ENCODE measurements at regions not wholly inside any gene's neighbourhood (a gene's known extent, or its start where the extent isn't known, plus 50 kb on each side); places are given as distances from the start of the nearest gene placed in this dataset.

DNA sequence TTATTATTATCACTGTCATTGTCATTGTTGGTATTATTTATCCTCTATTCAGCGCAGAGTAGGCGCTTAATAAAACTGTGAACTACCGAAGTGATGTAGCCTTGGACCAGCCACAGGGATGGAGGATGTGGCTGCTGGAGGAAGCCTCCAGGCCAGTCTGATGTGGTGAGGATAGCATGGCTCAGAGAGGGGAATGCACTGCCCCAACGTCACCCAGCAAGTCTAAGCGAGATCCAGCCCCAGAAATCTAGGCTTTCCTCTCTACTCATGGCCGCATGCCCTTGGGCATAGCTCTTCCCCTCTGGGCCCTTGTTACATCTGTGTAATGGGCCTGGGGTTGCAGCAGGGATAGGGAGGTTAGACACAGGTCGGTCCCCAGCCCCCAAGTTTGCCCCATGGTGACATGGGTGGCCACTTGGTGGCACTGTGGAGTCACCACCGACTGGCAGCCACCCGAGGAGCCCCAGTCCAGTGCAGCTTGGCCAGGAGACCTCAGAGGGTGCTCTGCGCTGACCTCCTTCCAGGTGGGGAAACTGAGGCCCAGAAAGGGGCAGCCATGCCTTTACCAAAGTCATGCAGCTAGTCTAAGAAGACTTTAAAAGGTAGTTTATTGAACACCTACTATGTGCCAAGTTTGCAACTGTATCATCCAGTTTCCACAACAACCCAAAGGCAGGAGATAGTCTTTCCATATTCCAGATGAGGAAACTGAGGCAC lies 395.7 kb downstream of the MN1 start:
- TF ChIP-seq, protein P1, sequence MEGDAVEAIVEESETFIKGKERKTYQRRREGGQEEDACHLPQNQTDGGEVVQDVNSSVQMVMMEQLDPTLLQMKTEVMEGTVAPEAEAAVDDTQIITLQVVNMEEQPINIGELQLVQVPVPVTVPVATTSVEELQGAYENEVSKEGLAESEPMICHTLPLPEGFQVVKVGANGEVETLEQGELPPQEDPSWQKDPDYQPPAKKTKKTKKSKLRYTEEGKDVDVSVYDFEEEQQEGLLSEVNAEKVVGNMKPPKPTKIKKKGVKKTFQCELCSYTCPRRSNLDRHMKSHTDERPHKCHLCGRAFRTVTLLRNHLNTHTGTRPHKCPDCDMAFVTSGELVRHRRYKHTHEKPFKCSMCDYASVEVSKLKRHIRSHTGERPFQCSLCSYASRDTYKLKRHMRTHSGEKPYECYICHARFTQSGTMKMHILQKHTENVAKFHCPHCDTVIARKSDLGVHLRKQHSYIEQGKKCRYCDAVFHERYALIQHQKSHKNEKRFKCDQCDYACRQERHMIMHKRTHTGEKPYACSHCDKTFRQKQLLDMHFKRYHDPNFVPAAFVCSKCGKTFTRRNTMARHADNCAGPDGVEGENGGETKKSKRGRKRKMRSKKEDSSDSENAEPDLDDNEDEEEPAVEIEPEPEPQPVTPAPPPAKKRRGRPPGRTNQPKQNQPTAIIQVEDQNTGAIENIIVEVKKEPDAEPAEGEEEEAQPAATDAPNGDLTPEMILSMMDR (conservative IDR thresholded peaks at IDR 0.05; ENCODE audit: low read depth, low read length) = peak; percentile 78
- TF ChIP-seq EZH2 (IDR thresholded peaks at IDR 0.05; ENCODE audit: borderline replicate concordance, low read depth, low read length, poor library complexity, severe bottlenecking) = no peak

Measured in A673 (cell line).